HG02938 (cell line): ENCODE measurements at regions not wholly inside any gene's neighbourhood (a gene's known extent, or its start where the extent isn't known, plus 50 kb on each side); places are given as distances from the start of the nearest gene placed in this dataset.
"Not testable (repeated sequence)": the region's sequence is repeated elsewhere in the genome, so short reads cannot be mapped to it uniquely, and the experiment has no call there.

Source experiments
- ATAC-seq: cut with Tn5 transposase; IDR thresholded peaks from one replicate; pipeline ENCODE4 v1.9.1; 2021; ENCODE audit warnings: mild to moderate bottlenecking, moderate library complexity; ENCODE audit not compliant: unreplicated experiment

GRCh38 chr4:123667496-123667895, 270.9 kb downstream of the SPRY1 start:
- no peak for ATAC-seq

- no peak for ATAC-seq
Observed at GRCh38 chr4:123667991-123668390, 271.4 kb downstream of the SPRY1 start.

- ATAC-seq, result peak; percentile 97
Observed at GRCh38 chr4:123671636-123672404, 275.2 kb downstream of the SPRY1 start.

GRCh38 chr4:123672987-123673386, 276.4 kb downstream of the SPRY1 start:
- no peak for ATAC-seq

- no peak for ATAC-seq
Observed at GRCh38 chr4:123673971-123674370, 277.4 kb downstream of the SPRY1 start.

GRCh38 chr4:123674762-123675465, 278.3 kb downstream of the SPRY1 start:
- no peak for ATAC-seq

GRCh38 chr4:123675567-123675966, 279.0 kb downstream of the SPRY1 start:
- ATAC-seq, result no peak

- ATAC-seq, result no peak
Observed at GRCh38 chr4:123676071-123676889, 279.7 kb downstream of the SPRY1 start.

- ATAC-seq, result no peak
Observed at GRCh38 chr4:123676890-123677229, 280.3 kb downstream of the SPRY1 start.

GRCh38 chr4:123682931-123683330, 286.3 kb downstream of the SPRY1 start:
- ATAC-seq, result no peak

GRCh38 chr4:123684937-123685336, 288.3 kb downstream of the SPRY1 start:
- ATAC-seq, result not testable (repeated sequence)

GRCh38 chr4:123695531-123695930, 298.9 kb downstream of the SPRY1 start:
- ATAC-seq, result not testable (repeated sequence)

- no peak for ATAC-seq
Observed at GRCh38 chr4:123696687-123697086, 300.1 kb downstream of the SPRY1 start.

GRCh38 chr4:123698556-123698955, 302.0 kb downstream of the SPRY1 start:
- ATAC-seq, result no peak

- ATAC-seq, result no peak
Observed at GRCh38 chr4:123699880-123700771, 303.5 kb downstream of the SPRY1 start.

- no peak for ATAC-seq
Observed at GRCh38 chr4:123701131-123701575, 304.6 kb downstream of the SPRY1 start.

GRCh38 chr4:123705419-123705818, 308.8 kb downstream of the SPRY1 start:
- ATAC-seq, result no peak

GRCh38 chr4:123706973-123707372, 310.4 kb downstream of the SPRY1 start:
- ATAC-seq, result no peak

- ATAC-seq, result no peak
Observed at GRCh38 chr4:123708902-123709301, 312.3 kb downstream of the SPRY1 start.

- ATAC-seq, result no peak
Observed at GRCh38 chr4:123709336-123709735, 312.7 kb downstream of the SPRY1 start.
